ENCODE measurements at regions not wholly inside any gene's neighbourhood (a gene's known extent, or its start where the extent isn't known, plus 50 kb on each side); places are given as distances from the start of the nearest gene placed in this dataset.

DNA sequence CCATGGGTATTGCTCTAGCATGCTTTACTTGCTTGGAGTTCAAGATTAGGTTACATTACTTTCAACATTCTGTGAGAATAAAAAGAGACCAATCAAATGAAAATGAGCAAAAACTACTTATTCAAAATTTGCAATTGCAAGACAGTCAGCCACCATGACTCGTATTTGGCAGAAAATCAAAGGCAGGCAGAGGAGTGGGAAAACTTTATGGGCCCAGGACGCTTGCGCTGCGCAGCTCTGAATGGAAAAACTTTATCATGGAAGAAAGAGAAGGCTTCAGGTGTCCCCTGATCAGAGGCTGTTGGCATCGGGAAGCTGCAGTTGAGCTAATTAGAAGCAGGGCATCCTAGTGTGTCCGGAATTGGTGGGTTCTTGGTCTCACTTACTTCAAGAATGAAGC, 250.6 kb downstream of the USP46 start:
- TF ChIP-seq, protein P1, sequence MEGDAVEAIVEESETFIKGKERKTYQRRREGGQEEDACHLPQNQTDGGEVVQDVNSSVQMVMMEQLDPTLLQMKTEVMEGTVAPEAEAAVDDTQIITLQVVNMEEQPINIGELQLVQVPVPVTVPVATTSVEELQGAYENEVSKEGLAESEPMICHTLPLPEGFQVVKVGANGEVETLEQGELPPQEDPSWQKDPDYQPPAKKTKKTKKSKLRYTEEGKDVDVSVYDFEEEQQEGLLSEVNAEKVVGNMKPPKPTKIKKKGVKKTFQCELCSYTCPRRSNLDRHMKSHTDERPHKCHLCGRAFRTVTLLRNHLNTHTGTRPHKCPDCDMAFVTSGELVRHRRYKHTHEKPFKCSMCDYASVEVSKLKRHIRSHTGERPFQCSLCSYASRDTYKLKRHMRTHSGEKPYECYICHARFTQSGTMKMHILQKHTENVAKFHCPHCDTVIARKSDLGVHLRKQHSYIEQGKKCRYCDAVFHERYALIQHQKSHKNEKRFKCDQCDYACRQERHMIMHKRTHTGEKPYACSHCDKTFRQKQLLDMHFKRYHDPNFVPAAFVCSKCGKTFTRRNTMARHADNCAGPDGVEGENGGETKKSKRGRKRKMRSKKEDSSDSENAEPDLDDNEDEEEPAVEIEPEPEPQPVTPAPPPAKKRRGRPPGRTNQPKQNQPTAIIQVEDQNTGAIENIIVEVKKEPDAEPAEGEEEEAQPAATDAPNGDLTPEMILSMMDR (IDR thresholded peaks at IDR 0.05; ENCODE audit: poor library complexity, severe bottlenecking) = no peak
- TF ChIP-seq EZH2 (IDR thresholded peaks at IDR 0.05; ENCODE audit: borderline replicate concordance, insufficient read depth, low read length, poor library complexity, severe bottlenecking) = no peak
- no peak for TF ChIP-seq POLR2AphosphoS5 (IDR thresholded peaks at IDR 0.05)
- no peak for TF ChIP-seq MXI1 (conservative IDR thresholded peaks at IDR 0.05; ENCODE audit: poor library complexity, severe bottlenecking)
- TF ChIP-seq TAF1 (IDR thresholded peaks at IDR 0.05; ENCODE audit: low read depth) = no peak
- TF ChIP-seq EP300 (conservative IDR thresholded peaks at IDR 0.05; ENCODE audit: poor library complexity, severe bottlenecking) = no peak
- TF ChIP-seq, protein P2, sequence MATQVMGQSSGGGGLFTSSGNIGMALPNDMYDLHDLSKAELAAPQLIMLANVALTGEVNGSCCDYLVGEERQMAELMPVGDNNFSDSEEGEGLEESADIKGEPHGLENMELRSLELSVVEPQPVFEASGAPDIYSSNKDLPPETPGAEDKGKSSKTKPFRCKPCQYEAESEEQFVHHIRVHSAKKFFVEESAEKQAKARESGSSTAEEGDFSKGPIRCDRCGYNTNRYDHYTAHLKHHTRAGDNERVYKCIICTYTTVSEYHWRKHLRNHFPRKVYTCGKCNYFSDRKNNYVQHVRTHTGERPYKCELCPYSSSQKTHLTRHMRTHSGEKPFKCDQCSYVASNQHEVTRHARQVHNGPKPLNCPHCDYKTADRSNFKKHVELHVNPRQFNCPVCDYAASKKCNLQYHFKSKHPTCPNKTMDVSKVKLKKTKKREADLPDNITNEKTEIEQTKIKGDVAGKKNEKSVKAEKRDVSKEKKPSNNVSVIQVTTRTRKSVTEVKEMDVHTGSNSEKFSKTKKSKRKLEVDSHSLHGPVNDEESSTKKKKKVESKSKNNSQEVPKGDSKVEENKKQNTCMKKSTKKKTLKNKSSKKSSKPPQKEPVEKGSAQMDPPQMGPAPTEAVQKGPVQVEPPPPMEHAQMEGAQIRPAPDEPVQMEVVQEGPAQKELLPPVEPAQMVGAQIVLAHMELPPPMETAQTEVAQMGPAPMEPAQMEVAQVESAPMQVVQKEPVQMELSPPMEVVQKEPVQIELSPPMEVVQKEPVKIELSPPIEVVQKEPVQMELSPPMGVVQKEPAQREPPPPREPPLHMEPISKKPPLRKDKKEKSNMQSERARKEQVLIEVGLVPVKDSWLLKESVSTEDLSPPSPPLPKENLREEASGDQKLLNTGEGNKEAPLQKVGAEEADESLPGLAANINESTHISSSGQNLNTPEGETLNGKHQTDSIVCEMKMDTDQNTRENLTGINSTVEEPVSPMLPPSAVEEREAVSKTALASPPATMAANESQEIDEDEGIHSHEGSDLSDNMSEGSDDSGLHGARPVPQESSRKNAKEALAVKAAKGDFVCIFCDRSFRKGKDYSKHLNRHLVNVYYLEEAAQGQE (IDR thresholded peaks at IDR 0.05; ENCODE audit: borderline replicate concordance) = no peak
- TF ChIP-seq RAD21 (conservative IDR thresholded peaks at IDR 0.05) = no peak
- no peak for TF ChIP-seq SMC3 (conservative IDR thresholded peaks at IDR 0.05; ENCODE audit: poor library complexity)

Measured in neural cell (in vitro differentiated cells).